A673 (cell line): ENCODE measurements at regions not wholly inside any gene's neighbourhood (a gene's known extent, or its start where the extent isn't known, plus 50 kb on each side); places are given as distances from the start of the nearest gene placed in this dataset.

Experiments
- EZH2 ChIP-seq: fragments of 200-600 bp; sonication (generic); IDR thresholded peaks from 2 replicates; pipeline ENCODE4 v1.6.1; 2017; ENCODE audit warnings: borderline replicate concordance, low read depth, mild to moderate bottlenecking, mixed read lengths, antibody characterized with exemption, low read length; ENCODE audit not compliant: poor library complexity, severe bottlenecking
- TF ChIP-seq, protein P1 (sequence below): fragments of 300-800, 200-600 bp; sonication (generic); conservative IDR thresholded peaks from 2 replicates; pipeline ENCODE4 v1.5.1; 2017; ENCODE audit warnings: low read depth, mild to moderate bottlenecking, antibody characterized with exemption, low read length, moderate library complexity, mixed read lengths

DNA sequence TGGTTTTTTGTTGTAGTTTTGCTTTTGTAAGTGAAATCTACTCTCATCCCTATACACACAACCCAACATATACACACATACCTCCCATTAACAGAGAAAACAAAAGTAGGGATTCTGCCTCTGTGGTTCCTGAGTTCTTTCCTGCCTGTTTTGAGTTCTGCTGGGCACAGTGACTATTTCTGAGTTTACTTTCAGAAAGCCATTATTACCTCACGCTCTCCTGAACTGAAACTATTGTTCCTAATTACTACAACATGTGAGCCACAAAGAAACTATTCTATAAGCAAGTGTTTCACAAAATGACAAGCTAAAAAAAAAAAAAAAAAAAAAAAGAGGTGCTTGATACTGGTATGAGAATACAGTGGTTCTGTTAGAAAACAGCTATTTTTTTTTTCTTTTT, 110.9 kb downstream of the ALG10B start:
- TF ChIP-seq, protein P1, sequence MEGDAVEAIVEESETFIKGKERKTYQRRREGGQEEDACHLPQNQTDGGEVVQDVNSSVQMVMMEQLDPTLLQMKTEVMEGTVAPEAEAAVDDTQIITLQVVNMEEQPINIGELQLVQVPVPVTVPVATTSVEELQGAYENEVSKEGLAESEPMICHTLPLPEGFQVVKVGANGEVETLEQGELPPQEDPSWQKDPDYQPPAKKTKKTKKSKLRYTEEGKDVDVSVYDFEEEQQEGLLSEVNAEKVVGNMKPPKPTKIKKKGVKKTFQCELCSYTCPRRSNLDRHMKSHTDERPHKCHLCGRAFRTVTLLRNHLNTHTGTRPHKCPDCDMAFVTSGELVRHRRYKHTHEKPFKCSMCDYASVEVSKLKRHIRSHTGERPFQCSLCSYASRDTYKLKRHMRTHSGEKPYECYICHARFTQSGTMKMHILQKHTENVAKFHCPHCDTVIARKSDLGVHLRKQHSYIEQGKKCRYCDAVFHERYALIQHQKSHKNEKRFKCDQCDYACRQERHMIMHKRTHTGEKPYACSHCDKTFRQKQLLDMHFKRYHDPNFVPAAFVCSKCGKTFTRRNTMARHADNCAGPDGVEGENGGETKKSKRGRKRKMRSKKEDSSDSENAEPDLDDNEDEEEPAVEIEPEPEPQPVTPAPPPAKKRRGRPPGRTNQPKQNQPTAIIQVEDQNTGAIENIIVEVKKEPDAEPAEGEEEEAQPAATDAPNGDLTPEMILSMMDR, result no peak
- no peak for TF ChIP-seq EZH2
